Hematopoietic multipotent progenitor cell (in vitro differentiated cells): ENCODE measurements at regions not wholly inside any gene's neighbourhood (a gene's known extent, or its start where the extent isn't known, plus 50 kb on each side); places are given as distances from the start of the nearest gene placed in this dataset.

Source experiments
- DNase-seq, 3 donors: peaks; one replicate each; pipeline ENCODE4 v3.0.0-alpha.2; 2011 to 2015; ENCODE audit warnings: low read depth in 2 of 3, low spot score in 2 of 3

- DNase-seq = no peak
Observed at GRCh38 chr2:224213396-224213795, 174.3 kb upstream of the SERPINE2 start.

GRCh38 chr2:224211791-224212190, 172.7 kb upstream of the SERPINE2 start:
- no peak for DNase-seq

- no peak for DNase-seq
Observed at GRCh38 chr2:224211181-224211480, 172.0 kb upstream of the SERPINE2 start.

- no peak for DNase-seq
Observed at GRCh38 chr2:224210286-224211180, 171.4 kb upstream of the SERPINE2 start.

GRCh38 chr2:224209555-224210285, 170.6 kb upstream of the SERPINE2 start:
- no peak for DNase-seq

GRCh38 chr2:224208443-224208842, 169.4 kb upstream of the SERPINE2 start:
- DNase-seq = no peak

GRCh38 chr2:224208007-224208406, 168.9 kb upstream of the SERPINE2 start:
- DNase-seq = no peak

GRCh38 chr2:224206816-224207215, 167.7 kb upstream of the SERPINE2 start:
- no peak for DNase-seq

GRCh38 chr2:224202281-224202865, 163.3 kb upstream of the SERPINE2 start:
- no peak for DNase-seq

GRCh38 chr2:224198436-224198835, 159.3 kb upstream of the SERPINE2 start:
- no peak for DNase-seq

GRCh38 chr2:224196810-224197209, 157.7 kb upstream of the SERPINE2 start:
- DNase-seq = no peak

GRCh38 chr2:224195925-224196571, 157.0 kb upstream of the SERPINE2 start:
- DNase-seq = no peak

GRCh38 chr2:224194161-224194560, 155.1 kb upstream of the SERPINE2 start:
- DNase-seq = no peak

- DNase-seq = no peak
Observed at GRCh38 chr2:224191465-224191864, 152.4 kb upstream of the SERPINE2 start.

GRCh38 chr2:224190936-224191270, 151.8 kb upstream of the SERPINE2 start:
- DNase-seq = no peak

GRCh38 chr2:224190234-224190935, 151.3 kb upstream of the SERPINE2 start:
- DNase-seq = no peak

GRCh38 chr2:224187220-224187619, 148.1 kb upstream of the SERPINE2 start:
- DNase-seq = no peak

- no peak for DNase-seq
Observed at GRCh38 chr2:224185023-224185601, 146.0 kb upstream of the SERPINE2 start.

- DNase-seq = no peak
Observed at GRCh38 chr2:224183086-224183485, 144.0 kb upstream of the SERPINE2 start.

GRCh38 chr2:224182498-224182897, 143.4 kb upstream of the SERPINE2 start:
- DNase-seq = no peak
